Retinal pigment epithelial cell (primary cell): ENCODE measurements at regions not wholly inside any gene's neighbourhood (a gene's known extent, or its start where the extent isn't known, plus 50 kb on each side); places are given as distances from the start of the nearest gene placed in this dataset.

Experiments
- DNase-seq: peaks from one replicate; pipeline ENCODE4 v3.0.0-alpha.2; 2010; ENCODE audit warnings: low read depth
- H3K4me3 ChIP-seq: 2 replicates; pipeline ENCODE4 v1.5.1; 2011; ENCODE audit warnings: mild to moderate bottlenecking, low read length, control low read depth, moderate library complexity
- TF ChIP-seq, protein P1 (sequence below): conservative IDR thresholded peaks from 2 replicates; pipeline ENCODE4 v1.5.1; 2011; ENCODE audit warnings: low read depth, low read length, control low read depth, inconsistent platforms

DNA sequence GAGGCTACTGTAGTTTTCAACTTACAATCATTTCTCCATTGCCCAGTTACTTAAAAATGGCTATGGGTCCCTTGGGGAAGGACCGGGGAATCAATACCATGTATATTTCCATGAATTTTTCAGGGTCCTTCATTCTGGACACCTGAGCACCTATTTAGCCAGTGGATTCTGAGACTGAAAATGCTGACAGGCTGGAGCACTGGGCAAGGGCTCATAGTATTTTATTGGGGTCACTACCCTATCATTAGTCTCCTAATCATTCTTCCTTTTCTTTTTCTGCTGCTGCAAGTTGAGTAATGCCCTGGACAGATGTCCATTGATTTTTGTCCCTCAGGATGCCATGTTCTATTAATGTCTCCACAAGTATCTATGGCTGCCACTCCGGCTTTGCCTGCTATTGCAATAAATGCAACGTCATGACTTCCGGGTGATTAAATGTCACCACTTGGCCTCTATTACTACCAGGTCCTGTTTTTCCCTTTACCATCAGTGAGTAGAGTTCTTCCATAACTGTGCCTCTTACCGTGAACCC is 279.3 kb upstream of the FBXL7 start:
- H3K4me3 ChIP-seq = no peak overlapping the region
- TF ChIP-seq, protein P1, sequence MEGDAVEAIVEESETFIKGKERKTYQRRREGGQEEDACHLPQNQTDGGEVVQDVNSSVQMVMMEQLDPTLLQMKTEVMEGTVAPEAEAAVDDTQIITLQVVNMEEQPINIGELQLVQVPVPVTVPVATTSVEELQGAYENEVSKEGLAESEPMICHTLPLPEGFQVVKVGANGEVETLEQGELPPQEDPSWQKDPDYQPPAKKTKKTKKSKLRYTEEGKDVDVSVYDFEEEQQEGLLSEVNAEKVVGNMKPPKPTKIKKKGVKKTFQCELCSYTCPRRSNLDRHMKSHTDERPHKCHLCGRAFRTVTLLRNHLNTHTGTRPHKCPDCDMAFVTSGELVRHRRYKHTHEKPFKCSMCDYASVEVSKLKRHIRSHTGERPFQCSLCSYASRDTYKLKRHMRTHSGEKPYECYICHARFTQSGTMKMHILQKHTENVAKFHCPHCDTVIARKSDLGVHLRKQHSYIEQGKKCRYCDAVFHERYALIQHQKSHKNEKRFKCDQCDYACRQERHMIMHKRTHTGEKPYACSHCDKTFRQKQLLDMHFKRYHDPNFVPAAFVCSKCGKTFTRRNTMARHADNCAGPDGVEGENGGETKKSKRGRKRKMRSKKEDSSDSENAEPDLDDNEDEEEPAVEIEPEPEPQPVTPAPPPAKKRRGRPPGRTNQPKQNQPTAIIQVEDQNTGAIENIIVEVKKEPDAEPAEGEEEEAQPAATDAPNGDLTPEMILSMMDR = no peak
- DNase-seq = no peak

DNA sequence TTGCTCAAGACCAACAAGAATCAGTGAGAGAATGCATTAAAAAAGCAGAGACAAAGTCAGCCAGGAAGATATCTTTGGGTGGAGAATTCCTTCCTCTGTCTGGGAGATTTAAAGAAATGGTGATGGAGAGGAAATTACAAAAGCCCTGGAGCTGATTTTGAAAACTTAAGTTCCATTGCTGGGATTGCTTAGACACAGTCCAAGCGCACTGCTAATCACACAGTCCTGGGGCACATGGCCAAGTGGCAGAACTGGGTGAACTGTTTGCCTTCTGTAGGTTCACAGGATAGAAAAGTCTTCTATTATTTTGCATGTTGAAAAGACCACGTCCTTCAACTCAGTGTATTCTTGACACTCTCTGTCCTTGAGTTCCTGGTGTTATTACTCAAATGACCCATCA is 284.9 kb upstream of the FBXL7 start:
- TF ChIP-seq, protein P1 = no peak
- no peak overlapping the region for H3K4me3 ChIP-seq
- no peak for DNase-seq

DNA sequence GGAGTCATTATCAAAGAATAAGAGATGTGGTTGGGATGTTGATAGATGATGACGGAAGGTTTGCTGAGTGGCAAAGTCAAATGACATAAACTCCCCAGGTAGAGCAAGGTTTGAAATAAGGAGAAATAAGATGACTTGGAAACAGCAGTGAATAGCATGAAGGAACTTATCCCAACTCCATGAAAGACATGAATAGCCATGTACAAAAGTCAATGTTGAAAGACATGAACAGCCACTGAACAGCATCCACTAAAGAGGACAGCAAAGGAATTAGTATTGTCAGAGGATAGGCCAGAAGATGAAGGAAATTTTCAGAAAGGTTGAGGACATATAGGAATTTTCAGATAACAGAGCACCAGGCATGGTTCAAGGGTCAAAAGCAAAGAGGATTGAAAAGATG is 286.0 kb upstream of the FBXL7 start:
- no peak for DNase-seq
- TF ChIP-seq, protein P1 = no peak
- H3K4me3 ChIP-seq = no peak overlapping the region

DNA sequence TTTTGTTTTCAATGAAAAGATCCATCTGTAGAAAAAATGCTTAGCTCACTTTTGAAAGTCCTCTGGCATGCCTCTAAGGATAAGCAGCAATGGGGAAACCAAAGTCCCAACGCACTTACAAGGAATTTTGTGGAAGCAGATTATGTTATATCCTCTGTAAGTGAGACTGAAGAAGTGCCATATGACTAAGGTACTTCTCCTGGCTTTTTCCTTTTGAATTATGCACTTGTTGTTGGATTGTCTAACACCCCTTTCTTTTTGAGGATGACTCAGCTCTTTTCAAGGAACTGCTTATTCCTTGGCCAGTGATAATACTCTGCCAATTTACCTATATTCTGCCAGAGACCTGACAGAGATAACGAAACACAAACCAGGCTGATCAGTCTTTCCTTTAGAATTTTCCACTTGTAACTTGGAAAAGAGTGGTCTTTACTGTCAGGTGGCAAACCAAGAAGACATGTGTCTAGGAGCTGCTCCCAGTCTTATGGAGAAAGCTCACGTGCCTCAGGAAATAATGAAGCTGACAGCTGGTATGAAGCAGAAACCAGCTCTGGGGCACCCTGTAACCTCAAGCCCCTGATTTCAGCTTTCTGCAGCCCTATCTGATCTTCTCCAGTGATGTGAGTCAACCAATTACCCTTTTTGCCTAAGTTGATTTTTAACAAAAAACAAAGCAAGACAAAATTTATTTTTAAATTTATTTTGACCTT is 290.8 kb upstream of the FBXL7 start:
- TF ChIP-seq, protein P1 = no peak
- no peak overlapping the region for H3K4me3 ChIP-seq
- DNase-seq = no peak

DNA sequence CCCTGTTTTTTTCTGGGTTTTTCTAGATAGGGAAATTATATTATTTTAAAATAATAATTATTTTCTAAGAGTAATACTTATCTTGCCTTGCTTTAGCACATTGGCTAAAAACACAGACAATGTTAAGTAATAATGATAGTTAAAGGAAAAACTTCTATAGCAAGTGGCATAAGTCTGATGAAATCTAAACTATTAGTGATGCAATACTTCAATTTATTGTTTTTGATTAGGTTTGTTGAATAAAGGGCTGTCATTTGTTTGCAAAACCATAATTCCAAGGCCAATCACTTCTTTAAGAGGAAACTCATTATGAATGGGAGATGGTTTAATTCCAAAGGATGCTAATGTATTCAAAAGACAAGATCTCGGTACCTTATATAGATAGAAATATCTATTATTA is 293.8 kb upstream of the FBXL7 start:
- TF ChIP-seq, protein P1 = no peak
- no peak for DNase-seq
- H3K4me3 ChIP-seq = no peak overlapping the region

DNA sequence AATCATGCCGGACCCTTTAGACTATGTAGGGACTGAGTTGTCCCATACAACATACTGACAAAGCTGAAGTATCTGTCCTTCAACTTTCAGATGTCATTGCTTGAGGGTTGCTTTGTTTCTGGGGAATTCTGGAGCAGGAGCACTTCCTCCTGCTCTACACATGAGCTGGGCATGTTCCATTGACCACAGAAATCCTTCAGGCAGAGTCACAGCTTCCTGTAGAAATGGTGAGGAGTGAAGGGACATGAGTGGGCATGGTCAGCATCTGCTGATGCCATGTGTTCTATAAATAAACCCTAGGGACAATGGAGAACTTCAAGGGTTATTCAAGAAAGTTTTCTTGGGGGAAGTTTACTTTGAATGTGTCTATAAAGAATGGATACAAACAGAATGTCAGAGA is 296.6 kb upstream of the FBXL7 start:
- TF ChIP-seq, protein P1 = no peak
- DNase-seq = no peak

DNA sequence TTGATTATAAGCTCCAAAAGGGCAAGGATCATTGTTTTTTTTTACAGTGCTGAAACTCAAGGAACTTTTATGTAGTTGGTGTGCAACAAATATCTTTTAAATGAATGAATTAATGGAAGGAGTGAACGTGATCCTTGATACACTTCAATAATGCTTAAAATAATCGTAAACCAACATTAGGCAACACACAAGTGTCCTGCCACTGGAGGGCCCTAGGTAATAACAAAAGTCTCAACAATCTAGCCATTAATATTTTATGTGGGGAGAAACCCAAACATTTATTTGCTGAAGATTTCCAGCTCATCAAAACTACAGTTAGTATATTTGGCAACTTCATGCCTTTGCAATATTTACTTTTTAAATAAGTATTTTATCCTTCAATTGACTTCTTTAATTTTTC is 309.0 kb upstream of the FBXL7 start:
- TF ChIP-seq, protein P1 = peak; percentile 33
- no peak overlapping the region for H3K4me3 ChIP-seq
- no peak for DNase-seq

More for the DNA sequence above, 296.6 kb upstream of the FBXL7 start:
- no peak overlapping the region for H3K4me3 ChIP-seq
